Endothelial cell of umbilical vein (primary cell): ENCODE measurements at regions not wholly inside any gene's neighbourhood (a gene's known extent, or its start where the extent isn't known, plus 50 kb on each side); places are given as distances from the start of the nearest gene placed in this dataset.

Source experiments
- CTCF ChIP-seq, 2 donors: IDR thresholded peaks; 1 replicate in 1 of 2; 2 replicates in 1 of 2; pipeline ENCODE4 v1.5.1; 2011; ENCODE audit warnings: low read length in 2 of 2, mild to moderate bottlenecking in 2 of 2, moderate library complexity in 2 of 2, control low read depth in 1 of 2, inconsistent platforms in 1 of 2, low read depth in 1 of 2; ENCODE audit not compliant: insufficient read depth in 1 of 2; ENCODE audit errors: extremely low read depth in 1 of 2
- EZH2 ChIP-seq: IDR thresholded peaks from 2 replicates; pipeline ENCODE4 v1.6.1; 2012; ENCODE audit warnings: borderline replicate concordance, low read depth, mild to moderate bottlenecking, moderate library complexity, low read length, inconsistent platforms; ENCODE audit not compliant: severe bottlenecking
- FOS ChIP-seq: IDR thresholded peaks from 2 replicates; pipeline ENCODE4 v1.6.1; 2011; ENCODE audit warnings: mild to moderate bottlenecking, low read length, moderate library complexity, borderline replicate concordance; ENCODE audit not compliant: insufficient read depth
- GATA2 ChIP-seq: IDR thresholded peaks from 2 replicates; pipeline ENCODE4 v1.7.0; 2011; ENCODE audit warnings: low read depth, mild to moderate bottlenecking, moderate library complexity, mixed read lengths, low read length; ENCODE audit not compliant: insufficient read length, insufficient read depth
- JUN ChIP-seq: IDR thresholded peaks from 2 replicates; pipeline ENCODE4 v1.6.1; 2011; ENCODE audit warnings: borderline replicate concordance, low read depth; ENCODE audit not compliant: insufficient read length, insufficient read depth
- MAX ChIP-seq: IDR thresholded peaks from 2 replicates; pipeline ENCODE4 v1.6.1; 2011; ENCODE audit not compliant: insufficient read depth, insufficient read length
- POLR2A ChIP-seq: IDR thresholded peaks from 2 replicates; pipeline ENCODE4 v1.6.1; 2012; ENCODE audit warnings: low read depth, mild to moderate bottlenecking, control low read depth, low read length
- POLR2AphosphoS5 ChIP-seq: IDR thresholded peaks from 2 replicates; pipeline ENCODE4 v1.6.1; 2012; ENCODE audit warnings: low read depth, mild to moderate bottlenecking, control low read depth, low read length, moderate library complexity; ENCODE audit not compliant: insufficient read depth

GRCh38 chrX:35291013-35291412, 348.4 kb downstream of the FAM47B start:
- no peak for TF ChIP-seq MAX
- TF ChIP-seq POLR2AphosphoS5 = no peak
- no peak for TF ChIP-seq POLR2A
- TF ChIP-seq CTCF (IDR thresholded peaks at IDR 0.05; ENCODE audit: extremely low read depth in 1 of 2, insufficient read depth in 1 of 2, low read depth in 1 of 2, low read length in 2 of 2) = no peak
- no peak for TF ChIP-seq EZH2
- no peak for TF ChIP-seq FOS
- TF ChIP-seq GATA2 = no peak
- TF ChIP-seq JUN = no peak
